Mucosa of descending colon (tissue), 3 donors: ENCODE measurements at regions not wholly inside any gene's neighbourhood (a gene's known extent, or its start where the extent isn't known, plus 50 kb on each side); places are given as distances from the start of the nearest gene placed in this dataset.

Experiments
- ATAC-seq: fragments of 200-7000 bp; cut with Tn5 transposase; one replicate; pipeline ENCODE4 v1.9.1; 2020; ENCODE audit warnings: mild to moderate bottlenecking, moderate library complexity
- DNase-seq, 3 donors: peaks; one replicate each; pipeline ENCODE4 v3.0.0-alpha.2; 2020
- H3K36me3 ChIP-seq: fragments of 200-600 bp; one replicate; pipeline ENCODE4 v1.8.0; 2021; ENCODE audit warnings: low read depth, mild to moderate bottlenecking
- H3K4me1 ChIP-seq: fragments of 200-600 bp; one replicate; pipeline ENCODE4 v1.8.0; 2021; ENCODE audit warnings: low read depth, mild to moderate bottlenecking
- H3K4me3 ChIP-seq: fragments of 200-600 bp; one replicate; pipeline ENCODE4 v1.8.0; 2021; ENCODE audit warnings: mild to moderate bottlenecking
- H3K9me3 ChIP-seq: fragments of 200-600 bp; one replicate; pipeline ENCODE4 v1.8.0; 2021; ENCODE audit warnings: mild to moderate bottlenecking
- CTCF ChIP-seq: fragments of 200-600 bp; IDR thresholded peaks from one replicate; pipeline ENCODE4 v1.8.0; 2022; ENCODE audit warnings: antibody characterized with exemption, mild to moderate bottlenecking
- intact Hi-C, 2 donors: fragments of 100-400 bp; cut with DNase I in 1 of 2; cut with micrococcal nuclease in 1 of 2; formaldehyde crosslinking; loops; one replicate each; pipeline versions ENCODE4 v1.11.0 to v1.11.1; 2022; cut with DNase I, micrococcal nuclease
- donor health status: DM: no; HTN: no; CAD: no; lungs with moderate emphysema.
- donor health status: DM: no; HTN: no; CAD: no.
- donor health status: DM: no; HTN: yes; CAD: no.

DNA sequence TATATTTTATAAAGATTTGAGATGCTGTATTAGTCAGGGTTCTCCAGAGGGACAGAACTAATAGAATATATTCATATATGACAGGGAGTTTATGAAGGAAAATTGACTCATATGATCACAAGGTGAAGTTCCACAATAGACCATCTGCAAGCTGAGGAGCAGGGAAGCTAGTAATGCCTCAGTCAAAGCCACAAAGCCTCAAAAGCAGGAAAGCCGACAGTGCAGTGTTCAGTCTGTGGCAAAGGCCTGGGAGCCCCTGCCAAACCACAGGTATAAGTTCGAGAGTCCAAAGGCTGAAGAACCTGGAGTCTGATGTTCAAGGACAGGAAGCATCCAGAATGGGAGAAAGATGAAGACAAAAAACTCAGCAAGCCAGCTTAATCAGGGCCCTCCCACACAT is 382.2 kb downstream of the LRRC70 start:
- H3K4me1 ChIP-seq: no peaks in the 10 kb centered on the region
- DNase-seq (no peak), ATAC-seq (no peak)
- H3K4me3 ChIP-seq: no peak overlapping the region
- no peak for TF ChIP-seq CTCF
- H3K9me3 ChIP-seq: peaks cover 35% of the 10 kb centered on the region
- intact Hi-C loops: no loop called here
- H3K36me3 ChIP-seq: no peaks in the 10 kb centered on the region

- DNase-seq (no peak), ATAC-seq (no peak)
- H3K4me1 ChIP-seq: no peaks in the 10 kb centered on the region
- no peak overlapping the region for H3K4me3 ChIP-seq
- no peaks in the 10 kb centered on the region for H3K36me3 ChIP-seq
- no peak for TF ChIP-seq CTCF
- peaks cover 7% of the 10 kb centered on the region for H3K9me3 ChIP-seq
- intact Hi-C loops: no loop called here
Observed at GRCh38 chr5:62956597-62956996, 378.0 kb downstream of the LRRC70 start.

- H3K9me3 ChIP-seq: peaks cover 4% of the 10 kb centered on the region
- DNase-seq: no peak
- intact Hi-C loops: no loop called here
- no peaks in the 10 kb centered on the region for H3K36me3 ChIP-seq
- no peaks in the 10 kb centered on the region for H3K4me1 ChIP-seq
- TF ChIP-seq CTCF: no peak
- no peak for ATAC-seq
- no peak overlapping the region for H3K4me3 ChIP-seq
Observed at GRCh38 chr5:62954578-62954977, 376.0 kb downstream of the LRRC70 start.

DNA sequence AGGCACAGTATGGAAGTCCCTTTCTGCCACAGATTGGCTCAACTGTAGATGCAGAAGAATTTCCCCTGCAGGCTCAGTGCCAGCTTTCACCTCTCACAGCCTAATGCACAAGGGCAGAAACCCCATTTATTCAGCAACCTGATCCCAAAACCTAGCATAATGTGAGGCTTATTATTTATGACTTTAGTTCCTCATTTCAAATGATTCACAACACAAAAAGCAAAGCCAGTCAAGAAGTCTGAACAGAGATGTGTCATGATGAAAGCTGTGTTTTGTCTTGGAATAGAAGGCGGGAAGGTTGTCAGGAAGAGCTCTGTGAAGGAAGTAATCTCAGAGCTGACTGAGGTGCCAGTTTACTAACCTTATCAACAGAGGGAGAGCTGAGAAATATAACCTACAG is 369.7 kb downstream of the LRRC70 start:
- intact Hi-C loops: no loop called here
- ATAC-seq (no peak), DNase-seq (no peak)
- H3K36me3 ChIP-seq: no peaks in the 10 kb centered on the region
- peaks cover 7% of the 10 kb centered on the region for H3K9me3 ChIP-seq
- no peaks in the 10 kb centered on the region for H3K4me1 ChIP-seq
- no peak overlapping the region for H3K4me3 ChIP-seq
- no peak for TF ChIP-seq CTCF

- intact Hi-C loops: no loop called here
- H3K4me1 ChIP-seq: no peaks in the 10 kb centered on the region
- no peak for TF ChIP-seq CTCF
- no peaks in the 10 kb centered on the region for H3K36me3 ChIP-seq
- no peak overlapping the region for H3K4me3 ChIP-seq
- DNase-seq: no peak
- ATAC-seq: no peak
- peaks cover 5% of the 10 kb centered on the region for H3K9me3 ChIP-seq
Observed at GRCh38 chr5:62942384-62942783, 363.8 kb downstream of the LRRC70 start.

GRCh38 chr5:62938927-62939326 is 360.3 kb downstream of the LRRC70 start:
- TF ChIP-seq CTCF: no peak
- H3K4me3 ChIP-seq: no peak overlapping the region
- no peak for ATAC-seq

More at GRCh38 chr5:62938927-62939326, 360.3 kb downstream of the LRRC70 start:
- Histone ChIP-seq H3K9me3 (no peaks in the 10 kb centered on the region), H3K36me3 (no peaks in the 10 kb centered on the region), H3K4me1 (no peaks in the 10 kb centered on the region)
- intact Hi-C loops: no loop called here
- no peak for DNase-seq
